ENCODE measurements at regions not wholly inside any gene's neighbourhood (a gene's known extent, or its start where the extent isn't known, plus 50 kb on each side); places are given as distances from the start of the nearest gene placed in this dataset.

GRCh38 chr2:216578325-216578724, 54.9 kb upstream of the IGFBP2 start:
- TF ChIP-seq POLR2A (IDR thresholded peaks at IDR 0.05; ENCODE audit: low read length) (no peak), GATA1 (IDR thresholded peaks at IDR 0.05; ENCODE audit: low read depth, low read length) (no peak)

Measured in erythroblast (primary cell).